Bronchial epithelial cell (primary cell): ENCODE measurements at regions not wholly inside any gene's neighbourhood (a gene's known extent, or its start where the extent isn't known, plus 50 kb on each side); places are given as distances from the start of the nearest gene placed in this dataset.

ENCODE experiments used
- DNase-seq: peaks from one replicate; pipeline ENCODE4 v3.0.0-alpha.2; 2010; ENCODE audit warnings: low read depth
- FAIRE-seq: peaks from 2 replicates; lab custom pipeline; 2011; peaks lifted over from hg19 to GRCh38; lab: Jason Lieb, UNC
- H3K27me3 ChIP-seq: 2 replicates; pipeline ENCODE4 v1.5.1; 2011; ENCODE audit warnings: low read length; ENCODE audit not compliant: control insufficient read depth, insufficient read depth
- H3K36me3 ChIP-seq: 2 replicates; pipeline ENCODE4 v1.5.1; 2011; ENCODE audit warnings: low read length; ENCODE audit not compliant: control insufficient read depth, insufficient read depth
- H3K4me3 ChIP-seq: 2 replicates; pipeline ENCODE4 v1.5.1; 2011; ENCODE audit warnings: mild to moderate bottlenecking, low read depth, low read length, control low read depth
- CTCF ChIP-seq: IDR thresholded peaks from 2 replicates; pipeline ENCODE4 v1.5.1; 2011; ENCODE audit warnings: mild to moderate bottlenecking, moderate library complexity, low read length, control low read depth, inconsistent platforms; ENCODE audit not compliant: insufficient read depth, severe bottlenecking

- TF ChIP-seq CTCF, result no peak
- H3K4me3 ChIP-seq, result no peak overlapping the region
- peaks cover 2% of the 10 kb centered on the region for H3K27me3 ChIP-seq
- FAIRE-seq (no peak), DNase-seq (no peak)
- H3K36me3 ChIP-seq, result no peaks in the 10 kb centered on the region
Observed at GRCh38 chr13:75195495-75196146, 286.3 kb downstream of the TBC1D4 start.

- H3K36me3 ChIP-seq, result no peaks in the 10 kb centered on the region
- DNase-seq, result no peak
- FAIRE-seq, result no peak
- peaks cover 2% of the 10 kb centered on the region for H3K27me3 ChIP-seq
- no peak for TF ChIP-seq CTCF
- H3K4me3 ChIP-seq, result no peak overlapping the region
Observed at GRCh38 chr13:75194717-75195462, 287.1 kb downstream of the TBC1D4 start.

- H3K36me3 ChIP-seq, result no peaks in the 10 kb centered on the region
- no peak for TF ChIP-seq CTCF
- no peak overlapping the region for H3K4me3 ChIP-seq
- FAIRE-seq (no peak), DNase-seq (no peak)
- H3K27me3 ChIP-seq, result no peaks in the 10 kb centered on the region
Observed at GRCh38 chr13:75186379-75186778, 295.6 kb downstream of the TBC1D4 start.

- FAIRE-seq, result no peak
- H3K27me3 ChIP-seq, result no peaks in the 10 kb centered on the region
- no peaks in the 10 kb centered on the region for H3K36me3 ChIP-seq
- no peak for TF ChIP-seq CTCF
- H3K4me3 ChIP-seq, result no peak overlapping the region
- DNase-seq, result peak; percentile 44
Observed at GRCh38 chr13:75181906-75182305, 300.1 kb downstream of the TBC1D4 start.

- no peaks in the 10 kb centered on the region for H3K36me3 ChIP-seq
- DNase-seq, result peak; percentile 38
- TF ChIP-seq CTCF, result no peak
- H3K27me3 ChIP-seq, result no peaks in the 10 kb centered on the region
- H3K4me3 ChIP-seq, result no peak overlapping the region
- FAIRE-seq, result no peak
Observed at GRCh38 chr13:75180805-75181455, 301.0 kb downstream of the TBC1D4 start.
